ENCODE measurements at regions not wholly inside any gene's neighbourhood (a gene's known extent, or its start where the extent isn't known, plus 50 kb on each side); places are given as distances from the start of the nearest gene placed in this dataset.

- WGBS (ENCODE audit: insufficient coverage, insufficient replicate concordance, low lambda C conversion rate, missing lambda C conversion rate): 30% methylated on average over 1 of the region's 1 CpG
- peaks cover 10% of the 10 kb centered on the region; the same call in 1 of the 3 replicates for H3K9me3 ChIP-seq (replicated peaks; ENCODE audit: control insufficient read depth, insufficient read depth, low read length)
- BruUV-seq (replicated peaks): no TSS peak
- DNase-seq (ENCODE audit: low read depth, low spot score): no peak
- H3K27me3 ChIP-seq (replicated peaks in 1 of 2; ENCODE audit: control insufficient read depth in 2 of 2, insufficient read depth in 2 of 2, low read length in 1 of 2): no peaks in the 10 kb centered on the region
- no peak overlapping the region for H3K27ac ChIP-seq (ENCODE audit: control insufficient read depth, insufficient read depth)
- ChIA-PET RAD21 (ENCODE audit: unreplicated experiment) (no interaction called here), SMC1A (ENCODE audit: uncharacterized antibody, unreplicated experiment) (interaction anchor here (0.8 to 1.7 kb wide), 3 partner anchors 13 to 286 kb away, joined by 3 read pairs; no protein-coding TSS in a partner anchor), CTCF (interaction anchor here (0.6 to 3.4 kb wide), 4 partner anchors 10 to 26 kb away, joined by 3 to 21 read pairs (median 4); no protein-coding TSS in a partner anchor), POLR2A (no interaction called here)
- no peaks in the 10 kb centered on the region for H4K20me1 ChIP-seq (ENCODE audit: control insufficient read depth, insufficient read depth)
- H3K4me3 ChIP-seq: no peak overlapping the region
- intact Hi-C loops (cut with micrococcal nuclease; ENCODE audit: unreplicated experiment) (no loop called here), in situ Hi-C loops (cut with MboI) (no loop called here)
- no peak overlapping the region for H2AFZ ChIP-seq (ENCODE audit: control insufficient read depth, low read depth, low read length)
- H3K79me2 ChIP-seq (ENCODE audit: control insufficient read depth, insufficient read depth, low read length): no peaks in the 10 kb centered on the region
- no peaks in the 10 kb centered on the region for H3K36me3 ChIP-seq (ENCODE audit: control insufficient read depth in 2 of 2, insufficient read depth in 2 of 2, low read length in 1 of 2)
- ATAC-seq: no peak
- no peak for TF ChIP-seq CEBPB (IDR thresholded peaks at IDR 0.05; ENCODE audit: borderline replicate concordance in 1 of 2, low read depth in 2 of 2, low read length in 2 of 2)
- TF ChIP-seq, protein P1, sequence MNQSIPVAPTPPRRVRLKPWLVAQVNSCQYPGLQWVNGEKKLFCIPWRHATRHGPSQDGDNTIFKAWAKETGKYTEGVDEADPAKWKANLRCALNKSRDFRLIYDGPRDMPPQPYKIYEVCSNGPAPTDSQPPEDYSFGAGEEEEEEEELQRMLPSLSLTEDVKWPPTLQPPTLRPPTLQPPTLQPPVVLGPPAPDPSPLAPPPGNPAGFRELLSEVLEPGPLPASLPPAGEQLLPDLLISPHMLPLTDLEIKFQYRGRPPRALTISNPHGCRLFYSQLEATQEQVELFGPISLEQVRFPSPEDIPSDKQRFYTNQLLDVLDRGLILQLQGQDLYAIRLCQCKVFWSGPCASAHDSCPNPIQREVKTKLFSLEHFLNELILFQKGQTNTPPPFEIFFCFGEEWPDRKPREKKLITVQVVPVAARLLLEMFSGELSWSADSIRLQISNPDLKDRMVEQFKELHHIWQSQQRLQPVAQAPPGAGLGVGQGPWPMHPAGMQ (IDR thresholded peaks at IDR 0.05; ENCODE audit: borderline replicate concordance): no peak
- TF ChIP-seq ZNF384 (IDR thresholded peaks at IDR 0.05; ENCODE audit: borderline replicate concordance, low read depth, low read length): no peak
- no peak for TF ChIP-seq ZZZ3 (IDR thresholded peaks at IDR 0.05; ENCODE audit: control insufficient read depth, insufficient read length, low read depth)
- TF ChIP-seq RAD21 (IDR thresholded peaks at IDR 0.05; ENCODE audit: insufficient read depth, low read depth, low read length): no peak
- TF ChIP-seq NR2C2 (IDR thresholded peaks at IDR 0.05; ENCODE audit: borderline replicate concordance, control insufficient read depth, insufficient read length, low read depth): no peak
- TF ChIP-seq, protein P2, sequence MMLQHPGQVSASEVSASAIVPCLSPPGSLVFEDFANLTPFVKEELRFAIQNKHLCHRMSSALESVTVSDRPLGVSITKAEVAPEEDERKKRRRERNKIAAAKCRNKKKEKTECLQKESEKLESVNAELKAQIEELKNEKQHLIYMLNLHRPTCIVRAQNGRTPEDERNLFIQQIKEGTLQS (IDR thresholded peaks at IDR 0.05; ENCODE audit: borderline replicate concordance, extremely low read depth, low read depth, low read length): no peak
- TF ChIP-seq HDGF (IDR thresholded peaks at IDR 0.05): no peak
- TF ChIP-seq NFIC (IDR thresholded peaks at IDR 0.05; ENCODE audit: low read depth, low read length): no peak
- TF ChIP-seq MXI1 (IDR thresholded peaks at IDR 0.05; ENCODE audit: low read depth, low read length): no peak
- TF ChIP-seq RELA (IDR thresholded peaks at IDR 0.05; ENCODE audit: borderline replicate concordance, partially characterized antibody): no peak
- no peak for TF ChIP-seq TARDBP (IDR thresholded peaks at IDR 0.05; ENCODE audit: borderline replicate concordance)
- TF ChIP-seq, protein P3, sequence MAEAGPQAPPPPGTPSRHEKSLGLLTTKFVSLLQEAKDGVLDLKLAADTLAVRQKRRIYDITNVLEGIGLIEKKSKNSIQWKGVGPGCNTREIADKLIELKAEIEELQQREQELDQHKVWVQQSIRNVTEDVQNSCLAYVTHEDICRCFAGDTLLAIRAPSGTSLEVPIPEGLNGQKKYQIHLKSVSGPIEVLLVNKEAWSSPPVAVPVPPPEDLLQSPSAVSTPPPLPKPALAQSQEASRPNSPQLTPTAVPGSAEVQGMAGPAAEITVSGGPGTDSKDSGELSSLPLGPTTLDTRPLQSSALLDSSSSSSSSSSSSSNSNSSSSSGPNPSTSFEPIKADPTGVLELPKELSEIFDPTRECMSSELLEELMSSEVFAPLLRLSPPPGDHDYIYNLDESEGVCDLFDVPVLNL (IDR thresholded peaks at IDR 0.05; ENCODE audit: low read depth, low read length): no peak
- TF ChIP-seq ETV6 (conservative IDR thresholded peaks at IDR 0.05 in 1 of 2, IDR thresholded peaks at IDR 0.05 in 1 of 2; ENCODE audit: borderline replicate concordance in 1 of 2, low read depth in 1 of 2): no peak
- TF ChIP-seq POU2F2 (IDR thresholded peaks at IDR 0.05; ENCODE audit: borderline replicate concordance, low read depth, low read length): no peak
- no peak for TF ChIP-seq MEF2B (IDR thresholded peaks at IDR 0.05; ENCODE audit: partially characterized antibody, poor library complexity, severe bottlenecking)
- H3K9ac ChIP-seq (ENCODE audit: control insufficient read depth, insufficient read depth, low read length): no peak overlapping the region
- no peak for FAIRE-seq
- H3K4me1 ChIP-seq (ENCODE audit: control insufficient read depth, insufficient read depth, low read length): no peaks in the 10 kb centered on the region
- no peak overlapping the region for H3K4me2 ChIP-seq (ENCODE audit: control insufficient read depth, insufficient read depth)
Observed at GRCh38 chr4:77344001-77344400, 187.0 kb downstream of the CCNG2 start.

Data from GM12878 (cell line).